ENCODE measurements at regions not wholly inside any gene's neighbourhood (a gene's known extent, or its start where the extent isn't known, plus 50 kb on each side); places are given as distances from the start of the nearest gene placed in this dataset.
"Not testable (repeated sequence)": the region's sequence is repeated elsewhere in the genome, so short reads cannot be mapped to it uniquely, and the experiment has no call there.

GRCh38 chr9:65441324-65441920 lies 156.4 kb upstream of the FOXD4L5 start:
- TF ChIP-seq POLR2A (IDR thresholded peaks at IDR 0.05; ENCODE audit: borderline replicate concordance, extremely low read depth, insufficient read depth, insufficient read length); EZH2phosphoT487 (IDR thresholded peaks at IDR 0.05; ENCODE audit: borderline replicate concordance); CTCF (IDR thresholded peaks at IDR 0.05 in 2 of 3, conservative IDR thresholded peaks at IDR 0.05 in 1 of 3; ENCODE audit: borderline replicate concordance in 1 of 3, insufficient read depth in 1 of 3, low read depth in 2 of 3, low read length in 2 of 3); POLR2AphosphoS5 (IDR thresholded peaks at IDR 0.05; ENCODE audit: low read depth, low read length); REST (IDR thresholded peaks at IDR 0.05; ENCODE audit: low read depth); YY1 (IDR thresholded peaks at IDR 0.05; ENCODE audit: extremely low read depth, insufficient replicate concordance, low read depth, low read length); ZNF274 (IDR thresholded peaks at IDR 0.05; ENCODE audit: low read depth, low read length); SRF (IDR thresholded peaks at IDR 0.05; ENCODE audit: low read depth): not testable (repeated sequence)
